Stomach (tissue), 8 donors: ENCODE measurements at regions not wholly inside any gene's neighbourhood (a gene's known extent, or its start where the extent isn't known, plus 50 kb on each side); places are given as distances from the start of the nearest gene placed in this dataset.
A peak's percentile ranks its signal among the peaks of the same experiment; 100 is the strongest.
"Not testable (repeated sequence)": the region's sequence is repeated elsewhere in the genome, so short reads cannot be mapped to it uniquely, and the experiment has no call there.

Experiments used
- DNase-seq, 2 donors: peaks; one replicate each; pipeline versions ENCODE4 v3.0.0 to v3.0.0-alpha.2; 2013 to 2019
- H3K27ac ChIP-seq, 5 donors: fragments of 200-600 bp in 4 of 5; sonication (generic) in 4 of 5; one replicate each; pipeline ENCODE4 v1.5.1; 2013 to 2019; ENCODE audit warnings: mild to moderate bottlenecking in 1 of 5, moderate library complexity in 1 of 5
- H3K27me3 ChIP-seq, 3 donors: fragments of 200-600 bp; sonication (generic); one replicate each; pipeline ENCODE4 v1.5.1; 2017 to 2019; ENCODE audit warnings: mixed run types in 1 of 3
- H3K36me3 ChIP-seq, 4 donors: fragments of 200-600 bp; sonication (generic); 1 replicate in 3 of 4; 2 replicates in 1 of 4; pipeline ENCODE4 v1.5.1; 2016 to 2019
- H3K4me1 ChIP-seq, 4 donors: fragments of 200-600 bp; sonication (generic); one replicate each; pipeline ENCODE4 v1.5.1; 2016 to 2019
- H3K4me3 ChIP-seq, 4 donors: fragments of 200-600 bp; sonication (generic) in 3 of 4; one replicate each; pipeline ENCODE4 v1.5.1; 2016 to 2019; ENCODE audit warnings: mild to moderate bottlenecking in 1 of 4
- H3K9me3 ChIP-seq, 4 donors: fragments of 200-600 bp; sonication (generic); one replicate each; pipeline ENCODE4 v1.5.1; 2016 to 2019
- EP300 ChIP-seq: sonication (generic); formaldehyde crosslinking; IDR thresholded peaks from one replicate; pipeline ENCODE4 v1.6.1; 2017; ENCODE audit warnings: antibody characterized with exemption
- POLR2A ChIP-seq, 4 donors: fragments of 450-650 bp; IDR thresholded peaks; one replicate each; pipeline ENCODE4 v1.6.1; 2016; ENCODE audit warnings: antibody characterized with exemption in 4 of 4, control low read depth in 2 of 4, mild to moderate bottlenecking in 1 of 4, moderate library complexity in 1 of 4
- POLR2AphosphoS5 ChIP-seq, 3 donors: sonication (generic); formaldehyde crosslinking; IDR thresholded peaks; one replicate each; pipeline ENCODE4 v1.6.1; 2016; ENCODE audit warnings: antibody characterized with exemption in 3 of 3
- WGBS, 5 donors: extraction: QIAGEN DNeasy Blood & Tissue Kit in 3 of 5; methylation state at CpG; one replicate each; pipeline versions ENCODE4 v1.1.5 to v1.1.7; 2013 to 2018; 5-methylcytosine and 5-hydroxymethylcytosine counted together
- intact Hi-C: fragments of 100-400 bp; cut with DNase I; formaldehyde crosslinking; loops from one replicate; pipeline ENCODE4 v1.15.1; 2023; ENCODE audit warnings: low total_unique reads
- TF ChIP-seq, protein P1 (sequence below), 7 experiments: fragments of 450-650 bp in 4 of 7; fragments of 200-600 bp in 3 of 7; sonication (generic) in 3 of 7; IDR thresholded peaks; one replicate each; pipeline ENCODE4 v1.5.1; 2016 to 2019; ENCODE audit warnings: antibody characterized with exemption in 7 of 7, control low read depth in 2 of 7, mild to moderate bottlenecking in 1 of 7
- donor health status: healthy with polysubstance abuse.
- donor health status: Bipolar disorder and iron deficiency.
- donor health status: healthy.

DNA sequence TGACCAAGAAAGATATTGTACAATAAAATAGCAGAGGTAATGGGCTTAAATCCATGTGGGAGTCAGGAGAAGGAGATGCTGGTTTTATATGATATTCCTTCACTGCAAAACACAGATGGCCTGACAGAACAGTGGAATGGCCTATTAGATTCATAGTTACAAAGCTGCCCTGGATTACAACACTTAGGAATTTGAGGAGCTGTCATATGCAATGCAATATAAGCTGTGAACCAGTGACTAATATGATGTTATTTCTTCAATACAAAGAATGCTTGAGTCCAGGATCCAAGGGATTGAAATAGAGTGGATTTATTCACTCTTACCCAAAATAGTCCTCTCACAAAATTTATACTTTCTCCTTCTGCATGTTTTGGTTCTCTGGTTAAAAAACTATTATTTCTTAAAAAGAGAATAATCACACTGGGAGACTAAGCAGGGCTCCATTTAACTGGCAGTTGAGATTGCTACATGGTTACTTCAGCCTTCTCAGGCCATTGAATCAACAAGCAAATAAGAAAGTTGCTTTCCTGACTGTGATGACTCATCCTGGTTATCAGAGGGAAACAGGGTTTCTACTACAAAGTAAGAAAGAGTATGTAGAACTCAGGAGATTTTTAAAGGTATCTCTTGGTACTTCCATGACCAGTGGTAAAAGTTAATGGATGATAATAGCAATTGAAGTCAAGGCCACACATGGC, 79.8 kb upstream of the ZPLD1 start:
- Histone ChIP-seq H3K36me3 (no peaks in the 10 kb centered on the region), H3K9me3 (no peaks in the 10 kb centered on the region), H3K4me3 (no peak overlapping the region), H3K4me1 (no peaks in the 10 kb centered on the region), H3K27ac (no peak overlapping the region), H3K27me3 (no peaks in the 10 kb centered on the region)
- intact Hi-C loops: no loop called here
- TF ChIP-seq EP300: no peak
- TF ChIP-seq POLR2AphosphoS5 (IDR thresholded peaks at IDR 0.05): no peak
- no peak for TF ChIP-seq POLR2A (IDR thresholded peaks at IDR 0.05)
- TF ChIP-seq, protein P1, sequence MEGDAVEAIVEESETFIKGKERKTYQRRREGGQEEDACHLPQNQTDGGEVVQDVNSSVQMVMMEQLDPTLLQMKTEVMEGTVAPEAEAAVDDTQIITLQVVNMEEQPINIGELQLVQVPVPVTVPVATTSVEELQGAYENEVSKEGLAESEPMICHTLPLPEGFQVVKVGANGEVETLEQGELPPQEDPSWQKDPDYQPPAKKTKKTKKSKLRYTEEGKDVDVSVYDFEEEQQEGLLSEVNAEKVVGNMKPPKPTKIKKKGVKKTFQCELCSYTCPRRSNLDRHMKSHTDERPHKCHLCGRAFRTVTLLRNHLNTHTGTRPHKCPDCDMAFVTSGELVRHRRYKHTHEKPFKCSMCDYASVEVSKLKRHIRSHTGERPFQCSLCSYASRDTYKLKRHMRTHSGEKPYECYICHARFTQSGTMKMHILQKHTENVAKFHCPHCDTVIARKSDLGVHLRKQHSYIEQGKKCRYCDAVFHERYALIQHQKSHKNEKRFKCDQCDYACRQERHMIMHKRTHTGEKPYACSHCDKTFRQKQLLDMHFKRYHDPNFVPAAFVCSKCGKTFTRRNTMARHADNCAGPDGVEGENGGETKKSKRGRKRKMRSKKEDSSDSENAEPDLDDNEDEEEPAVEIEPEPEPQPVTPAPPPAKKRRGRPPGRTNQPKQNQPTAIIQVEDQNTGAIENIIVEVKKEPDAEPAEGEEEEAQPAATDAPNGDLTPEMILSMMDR (IDR thresholded peaks at IDR 0.05): no peak
- DNase-seq: peak in 1 of 2 donors; percentile 14

DNA sequence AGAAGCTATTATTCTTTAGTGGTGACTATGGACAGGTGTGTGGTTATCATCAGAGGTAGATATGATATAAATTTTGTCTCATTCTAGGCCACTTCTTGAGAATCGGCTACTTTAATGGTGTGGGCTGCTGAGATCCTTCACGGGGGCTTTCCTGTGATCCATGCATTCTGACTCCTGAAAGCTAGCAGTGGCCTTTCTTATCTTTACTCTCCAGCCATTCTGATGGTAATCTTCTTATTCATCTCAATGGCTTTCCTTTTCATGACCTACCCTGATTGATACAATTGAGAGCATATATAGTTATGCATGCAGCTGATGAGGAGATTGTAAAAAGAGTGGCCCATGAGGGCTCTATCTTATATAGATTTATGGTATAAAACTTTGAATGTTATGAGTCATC, 78.3 kb upstream of the ZPLD1 start:
- Histone ChIP-seq H3K4me3 (no peak overlapping the region), H3K36me3 (no peaks in the 10 kb centered on the region), H3K9me3 (no peaks in the 10 kb centered on the region), H3K27me3 (no peaks in the 10 kb centered on the region), H3K27ac (no peak overlapping the region), H3K4me1 (no peaks in the 10 kb centered on the region)
- WGBS, 5 donors: 83 to 89% (median 83%) methylated on average over 2 of the region's 2 CpGs
- no peak for DNase-seq
- TF ChIP-seq POLR2A (IDR thresholded peaks at IDR 0.05) (no peak), EP300 (no peak), POLR2AphosphoS5 (IDR thresholded peaks at IDR 0.05) (no peak)
- TF ChIP-seq, protein P1 (IDR thresholded peaks at IDR 0.05): no peak
- intact Hi-C loops: no loop called here

DNA sequence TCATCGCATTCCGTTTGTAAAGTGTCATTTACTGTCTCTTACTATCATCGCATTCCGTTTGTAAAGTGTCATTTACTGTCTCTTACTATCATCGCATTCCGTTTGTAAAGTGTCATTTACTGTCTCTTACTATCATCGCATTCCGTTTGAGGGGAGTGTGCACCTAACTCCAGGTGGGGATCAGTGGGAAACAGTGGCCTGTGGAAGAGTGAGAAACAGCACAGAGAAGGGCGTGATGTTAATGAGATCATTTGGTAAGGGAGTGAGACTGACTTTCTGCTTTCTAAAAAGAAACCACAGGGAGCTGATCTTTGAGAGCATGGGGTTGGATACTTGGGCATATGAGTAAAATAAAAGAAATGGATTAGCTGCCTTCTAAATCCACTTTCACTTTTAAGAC, 77.5 kb upstream of the ZPLD1 start:
- H3K27me3 ChIP-seq, H3K36me3 ChIP-seq, intact Hi-C loops, H3K27ac ChIP-seq, H3K9me3 ChIP-seq, H3K4me3 ChIP-seq, DNase-seq, H3K4me1 ChIP-seq: not testable (repeated sequence)
- WGBS, 5 donors: 75 to 86% (median 84%) methylated on average over 9 of the region's 9 CpGs

DNA sequence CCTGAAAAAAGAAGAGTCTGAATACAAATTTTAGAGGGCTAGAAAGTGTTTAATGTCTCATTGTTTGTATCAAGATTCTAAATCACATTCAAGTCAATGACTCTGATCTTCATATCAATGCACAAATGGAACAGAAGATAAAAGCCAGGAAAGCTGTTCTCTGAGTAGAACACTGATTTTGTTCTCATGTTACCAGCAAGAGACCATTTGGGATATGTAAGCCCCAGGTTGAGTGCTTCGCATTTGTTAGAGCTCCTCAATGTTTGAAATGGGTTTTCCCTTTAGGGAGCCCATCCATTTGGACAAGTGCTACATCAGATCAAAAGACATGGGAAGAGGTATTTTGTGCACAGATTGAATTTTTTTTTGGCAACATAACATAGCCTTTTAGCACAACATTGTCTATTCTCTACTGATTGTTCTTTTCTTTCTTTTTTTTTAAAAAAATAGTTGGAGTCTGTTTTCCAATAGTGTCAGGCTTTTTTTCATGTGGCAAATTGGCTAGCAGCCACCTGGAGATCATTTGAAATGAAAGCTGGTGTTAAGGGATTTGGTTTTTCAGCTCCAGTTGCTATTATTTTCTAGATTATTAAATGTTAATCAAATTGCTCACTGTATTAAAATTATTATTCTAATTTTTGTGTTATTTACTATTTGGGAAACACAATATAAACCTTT, 74.5 kb upstream of the ZPLD1 start:
- TF ChIP-seq EP300: no peak
- no peak for TF ChIP-seq POLR2AphosphoS5 (IDR thresholded peaks at IDR 0.05)
- TF ChIP-seq, protein P1 (IDR thresholded peaks at IDR 0.05): no peak
- Histone ChIP-seq H3K4me1 (no peaks in the 10 kb centered on the region), H3K4me3 (no peak overlapping the region), H3K9me3 (peaks cover 0 to 10% (median 7%) of the 10 kb centered on the region in 4 donors), H3K36me3 (no peaks in the 10 kb centered on the region), H3K27ac (no peak overlapping the region), H3K27me3 (no peaks in the 10 kb centered on the region)
- DNase-seq: no peak
- 65 to 79% (median 69%) methylated on average over 1 of the region's 1 CpG for WGBS, 5 donors
- intact Hi-C loops: no loop called here

DNA sequence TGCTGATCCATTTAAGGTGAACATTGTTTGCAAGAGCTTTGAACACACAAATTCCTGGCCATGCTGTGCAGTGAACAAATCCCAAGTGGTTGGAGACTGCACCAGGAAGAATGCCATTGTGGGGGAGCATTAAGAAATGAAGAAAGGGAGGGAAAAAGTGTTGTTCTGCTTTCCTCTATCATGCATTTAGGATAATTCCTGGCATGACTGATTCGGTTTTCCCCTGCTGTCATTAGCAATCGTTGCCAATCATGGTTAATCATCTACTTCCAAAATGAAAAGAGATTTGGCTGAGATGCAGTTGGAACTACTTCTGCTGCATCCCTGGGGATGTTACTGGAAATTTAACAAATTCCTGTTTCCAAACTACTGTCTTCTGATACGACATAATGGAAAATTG, 73.7 kb upstream of the ZPLD1 start:
- H3K4me1 ChIP-seq: no peaks in the 10 kb centered on the region
- no peaks in the 10 kb centered on the region for H3K27me3 ChIP-seq
- intact Hi-C loops: no loop called here
- H3K36me3 ChIP-seq: no peaks in the 10 kb centered on the region
- H3K27ac ChIP-seq: no peak overlapping the region
- TF ChIP-seq EP300: no peak
- no peak for TF ChIP-seq POLR2A (IDR thresholded peaks at IDR 0.05)
- no peak for TF ChIP-seq POLR2AphosphoS5 (IDR thresholded peaks at IDR 0.05)
- TF ChIP-seq, protein P1 (IDR thresholded peaks at IDR 0.05): no peak
- peak in 1 of 2 donors; percentile 26 for DNase-seq
- peaks cover 0 to 10% (median 7%) of the 10 kb centered on the region in 4 donors for H3K9me3 ChIP-seq
- WGBS, 5 donors: 37 to 52% (median 42%) methylated on average over 3 of the region's 3 CpGs
- H3K4me3 ChIP-seq: no peak overlapping the region

DNA sequence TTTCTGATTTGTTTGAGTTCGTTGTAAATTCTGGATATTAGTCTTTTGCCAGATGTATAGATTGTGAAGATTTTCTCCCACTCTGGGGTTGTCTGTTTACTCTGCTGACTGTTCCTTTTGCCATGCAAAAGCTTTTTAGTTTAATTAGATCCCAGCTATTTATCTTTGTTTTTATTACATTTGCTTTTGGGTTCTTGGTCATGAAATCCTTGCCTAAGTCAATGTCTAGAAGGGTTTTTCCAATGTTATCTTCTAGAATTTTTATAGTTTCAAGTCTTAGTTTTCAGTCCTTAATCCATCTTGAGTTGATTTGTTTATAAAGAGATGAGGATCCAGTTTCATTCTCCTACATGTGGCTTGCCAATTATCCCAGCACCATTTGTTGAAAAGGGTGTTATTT, 68.7 kb upstream of the ZPLD1 start:
- H3K36me3 ChIP-seq, H3K27me3 ChIP-seq, intact Hi-C loops, H3K4me1 ChIP-seq, DNase-seq, H3K27ac ChIP-seq, H3K4me3 ChIP-seq: not testable (repeated sequence)
- 83 to 94% (median 86%) methylated on average over 1 of the region's 1 CpG for WGBS, 5 donors
- peaks cover 0 to 10% (median 8%) of the 10 kb centered on the region in 4 donors for H3K9me3 ChIP-seq
